ENCODE measurements at regions not wholly inside any gene's neighbourhood (a gene's known extent, or its start where the extent isn't known, plus 50 kb on each side); places are given as distances from the start of the nearest gene placed in this dataset.

- no peaks in the 10 kb centered on the region for H3K4me1 Mint-ChIP-seq
- no peaks in the 10 kb centered on the region for H3K9me3 Mint-ChIP-seq
- no peaks in the 10 kb centered on the region for H3K27me3 Mint-ChIP-seq
- H3K27ac Mint-ChIP-seq, result no peak overlapping the region
- H3K4me3 Mint-ChIP-seq, result no peak overlapping the region
- H3K36me3 Mint-ChIP-seq, result no peaks in the 10 kb centered on the region
Observed at GRCh38 chr2:128622371-128622770, 303.7 kb upstream of the HS6ST1 start.

- no peak overlapping the region for H3K4me3 Mint-ChIP-seq
- H3K27ac Mint-ChIP-seq, result no peak overlapping the region
- no peaks in the 10 kb centered on the region for H3K27me3 Mint-ChIP-seq
- no peaks in the 10 kb centered on the region for H3K36me3 Mint-ChIP-seq
- no peaks in the 10 kb centered on the region for H3K4me1 Mint-ChIP-seq
- no peaks in the 10 kb centered on the region for H3K9me3 Mint-ChIP-seq
Observed at GRCh38 chr2:128622955-128623620, 304.4 kb upstream of the HS6ST1 start.

- Mint-ChIP-seq H3K9me3 (no peaks in the 10 kb centered on the region), H3K27me3 (no peaks in the 10 kb centered on the region), H3K4me3 (no peak overlapping the region), H3K4me1 (no peaks in the 10 kb centered on the region), H3K36me3 (no peaks in the 10 kb centered on the region), H3K27ac (no peak overlapping the region)
Observed at GRCh38 chr2:128623776-128624761, 305.4 kb upstream of the HS6ST1 start.

GRCh38 chr2:128624956-128625355 lies 306.3 kb upstream of the HS6ST1 start:
- Mint-ChIP-seq H3K36me3 (no peaks in the 10 kb centered on the region), H3K27me3 (no peaks in the 10 kb centered on the region), H3K27ac (no peak overlapping the region), H3K9me3 (no peaks in the 10 kb centered on the region), H3K4me1 (no peaks in the 10 kb centered on the region), H3K4me3 (no peak overlapping the region)

GRCh38 chr2:128625421-128625820 lies 306.8 kb upstream of the HS6ST1 start:
- Mint-ChIP-seq H3K36me3 (no peaks in the 10 kb centered on the region), H3K9me3 (no peaks in the 10 kb centered on the region), H3K4me3 (no peak overlapping the region), H3K4me1 (no peaks in the 10 kb centered on the region), H3K27me3 (no peaks in the 10 kb centered on the region), H3K27ac (no peak overlapping the region)

- Mint-ChIP-seq H3K27ac (no peak overlapping the region), H3K4me3 (no peak overlapping the region), H3K36me3 (no peaks in the 10 kb centered on the region), H3K4me1 (no peaks in the 10 kb centered on the region), H3K9me3 (no peaks in the 10 kb centered on the region), H3K27me3 (no peaks in the 10 kb centered on the region)
Observed at GRCh38 chr2:128625963-128626759, 307.5 kb upstream of the HS6ST1 start.

GRCh38 chr2:128626760-128627511 lies 308.3 kb upstream of the HS6ST1 start:
- Mint-ChIP-seq H3K4me3 (no peak overlapping the region), H3K9me3 (no peaks in the 10 kb centered on the region), H3K36me3 (no peaks in the 10 kb centered on the region), H3K27ac (no peak overlapping the region), H3K27me3 (no peaks in the 10 kb centered on the region), H3K4me1 (no peaks in the 10 kb centered on the region)

GRCh38 chr2:128628206-128628605 lies 309.5 kb upstream of the HS6ST1 start:
- Mint-ChIP-seq H3K27ac (no peak overlapping the region), H3K27me3 (no peaks in the 10 kb centered on the region), H3K4me3 (no peak overlapping the region), H3K9me3 (no peaks in the 10 kb centered on the region), H3K4me1 (no peaks in the 10 kb centered on the region), H3K36me3 (no peaks in the 10 kb centered on the region)

- Mint-ChIP-seq H3K36me3 (no peaks in the 10 kb centered on the region), H3K4me3 (no peak overlapping the region), H3K27me3 (no peaks in the 10 kb centered on the region), H3K4me1 (no peaks in the 10 kb centered on the region), H3K9me3 (no peaks in the 10 kb centered on the region), H3K27ac (no peak overlapping the region)
Observed at GRCh38 chr2:128628996-128629395, 310.3 kb upstream of the HS6ST1 start.

GRCh38 chr2:128630974-128631697 lies 312.5 kb upstream of the HS6ST1 start:
- H3K9me3 Mint-ChIP-seq, result no peaks in the 10 kb centered on the region
- H3K4me3 Mint-ChIP-seq, result no peak overlapping the region
- H3K36me3 Mint-ChIP-seq, result no peaks in the 10 kb centered on the region
- H3K27me3 Mint-ChIP-seq, result no peaks in the 10 kb centered on the region
- H3K27ac Mint-ChIP-seq, result no peak overlapping the region
- H3K4me1 Mint-ChIP-seq, result no peaks in the 10 kb centered on the region

GRCh38 chr2:128631698-128632500 lies 313.2 kb upstream of the HS6ST1 start:
- Mint-ChIP-seq H3K27me3 (no peaks in the 10 kb centered on the region), H3K4me1 (no peaks in the 10 kb centered on the region), H3K36me3 (no peaks in the 10 kb centered on the region), H3K27ac (no peak overlapping the region), H3K9me3 (no peaks in the 10 kb centered on the region), H3K4me3 (no peak overlapping the region)

- Mint-ChIP-seq H3K4me3 (no peak overlapping the region), H3K9me3 (no peaks in the 10 kb centered on the region), H3K27ac (no peak overlapping the region), H3K36me3 (no peaks in the 10 kb centered on the region), H3K4me1 (no peaks in the 10 kb centered on the region), H3K27me3 (no peaks in the 10 kb centered on the region)
Observed at GRCh38 chr2:128632501-128632800, 313.8 kb upstream of the HS6ST1 start.

- H3K27me3 Mint-ChIP-seq, result no peaks in the 10 kb centered on the region
- H3K27ac Mint-ChIP-seq, result no peak overlapping the region
Observed at GRCh38 chr2:128633501-128633900, 314.8 kb upstream of the HS6ST1 start.

GRCh38 chr2:128635361-128635900 lies 316.8 kb upstream of the HS6ST1 start:
- H3K27me3 Mint-ChIP-seq, result no peaks in the 10 kb centered on the region
- H3K9me3 Mint-ChIP-seq, result no peaks in the 10 kb centered on the region
- H3K4me3 Mint-ChIP-seq, result no peak overlapping the region
- H3K27ac Mint-ChIP-seq, result no peak overlapping the region
- H3K4me1 Mint-ChIP-seq, result no peaks in the 10 kb centered on the region
- no peaks in the 10 kb centered on the region for H3K36me3 Mint-ChIP-seq

More at GRCh38 chr2:128633501-128633900, 314.8 kb upstream of the HS6ST1 start:
- H3K4me3 Mint-ChIP-seq, result no peak overlapping the region
- H3K4me1 Mint-ChIP-seq, result no peaks in the 10 kb centered on the region
- H3K9me3 Mint-ChIP-seq, result no peaks in the 10 kb centered on the region
- no peaks in the 10 kb centered on the region for H3K36me3 Mint-ChIP-seq

Measured in activated naive CD4-positive, alpha-beta T cell treated with anti-CD3 and anti-CD28 coated beads, Interleukin-2, amount 50 U/mL, for 24 hours (primary cell).